ENCODE measurements at regions not wholly inside any gene's neighbourhood (a gene's known extent, or its start where the extent isn't known, plus 50 kb on each side); places are given as distances from the start of the nearest gene placed in this dataset.

GRCh38 chr15:36529296-36530011, 50.0 kb upstream of the CDIN1 start:
- H3K27me3 ChIP-seq (ENCODE audit: insufficient read depth, low read length) = no peaks in the 10 kb centered on the region
- H3K79me2 ChIP-seq (ENCODE audit: control insufficient read depth, insufficient read depth, low read length, unreplicated experiment) = no peaks in the 10 kb centered on the region
- no peak overlapping the region for H3K4me3 ChIP-seq (ENCODE audit: low read depth, low read length)
- no peak overlapping the region for H2AFZ ChIP-seq (ENCODE audit: low read length, unreplicated experiment)
- H3K4me1 ChIP-seq (ENCODE audit: control insufficient read depth, insufficient read depth, low read length, unreplicated experiment) = no peaks in the 10 kb centered on the region
- H3K36me3 ChIP-seq (ENCODE audit: insufficient read depth, low read length) = no peaks in the 10 kb centered on the region
- no peak overlapping the region for H3K27ac ChIP-seq (ENCODE audit: low read depth, low read length)
